Liver (tissue), 8 donors: ENCODE measurements at regions not wholly inside any gene's neighbourhood (a gene's known extent, or its start where the extent isn't known, plus 50 kb on each side); places are given as distances from the start of the nearest gene placed in this dataset.
A peak's percentile ranks its signal among the peaks of the same experiment; 100 is the strongest.

Experiments
- DNase-seq: peaks from one replicate; pipeline ENCODE4 v3.0.0-alpha.2; 2017; ENCODE audit warnings: low spot score
- H3K27ac ChIP-seq, 2 donors: one replicate each; pipeline ENCODE4 v1.7.0; 2013; ENCODE audit warnings: inconsistent platforms in 2 of 2, low read length in 2 of 2, control low read depth in 1 of 2, low read depth in 1 of 2, mild to moderate bottlenecking in 1 of 2
- H3K27me3 ChIP-seq, 4 donors: one replicate each; pipeline versions ENCODE4 v1.6.1 to v1.7.0; 2013; ENCODE audit warnings: low read length in 3 of 4, inconsistent platforms in 1 of 4, mild to moderate bottlenecking in 1 of 4, moderate library complexity in 1 of 4; ENCODE audit not compliant: control insufficient read depth in 4 of 4, insufficient read depth in 4 of 4
- H3K36me3 ChIP-seq, 4 donors: one replicate each; pipeline versions ENCODE4 v1.6.1 to v1.7.0; 2013; ENCODE audit warnings: low read length in 3 of 4, mild to moderate bottlenecking in 3 of 4, low read depth in 1 of 4, moderate library complexity in 1 of 4; ENCODE audit not compliant: control insufficient read depth in 4 of 4, insufficient read depth in 3 of 4
- H3K4me1 ChIP-seq, 4 donors: one replicate each; pipeline versions ENCODE4 v1.6.1 to v1.7.0; 2013; ENCODE audit warnings: low read length in 3 of 4, mild to moderate bottlenecking in 3 of 4, moderate library complexity in 1 of 4; ENCODE audit not compliant: control insufficient read depth in 4 of 4, insufficient read depth in 4 of 4
- H3K4me3 ChIP-seq, 3 donors: one replicate each; pipeline versions ENCODE4 v1.6.1 to v1.7.0; 2013; ENCODE audit warnings: low read length in 3 of 3, control low read depth in 1 of 3, low read depth in 1 of 3, mild to moderate bottlenecking in 1 of 3
- H3K9ac ChIP-seq, 2 donors: one replicate each; pipeline ENCODE4 v1.7.0; 2013; ENCODE audit warnings: low read length in 2 of 2, mild to moderate bottlenecking in 2 of 2, moderate library complexity in 2 of 2, control low read depth in 1 of 2, low read depth in 1 of 2
- H3K9me3 ChIP-seq, 4 donors: one replicate each; pipeline versions ENCODE4 v1.6.1 to v1.7.0; 2013; ENCODE audit warnings: low read length in 3 of 4; ENCODE audit not compliant: control insufficient read depth in 4 of 4
- EGR1 ChIP-seq, 2 donors: IDR thresholded peaks; 2 replicates each; pipeline ENCODE4 v1.6.1; 2016 to 2018; ENCODE audit warnings: antibody characterized with exemption in 2 of 2, low read depth in 2 of 2
- FOXA2 ChIP-seq: IDR thresholded peaks from 2 replicates; pipeline ENCODE4 v1.6.1; 2016; ENCODE audit warnings: antibody characterized with exemption
- GABPA ChIP-seq, 2 donors: IDR thresholded peaks in 1 of 2; conservative IDR thresholded peaks in 1 of 2; 2 replicates each; pipeline ENCODE4 v1.6.1; 2016; ENCODE audit warnings: antibody characterized with exemption in 2 of 2, mild to moderate bottlenecking in 1 of 2, moderate library complexity in 1 of 2
- HNF4A ChIP-seq, 2 donors: conservative IDR thresholded peaks; 2 replicates each; pipeline ENCODE4 v1.6.1; 2016; ENCODE audit warnings: antibody characterized with exemption in 2 of 2, mild to moderate bottlenecking in 2 of 2
- HNF4G ChIP-seq: IDR thresholded peaks from 2 replicates; pipeline ENCODE4 v1.6.1; 2016; ENCODE audit warnings: antibody characterized with exemption
- JUND ChIP-seq, 2 donors: IDR thresholded peaks; 2 replicates each; pipeline ENCODE4 v1.6.1; 2016; ENCODE audit warnings: antibody characterized with exemption in 2 of 2
- RAD21 ChIP-seq, 2 donors: IDR thresholded peaks; 2 replicates each; pipeline ENCODE4 v1.6.1; 2016; ENCODE audit warnings: antibody characterized with exemption in 2 of 2, mild to moderate bottlenecking in 2 of 2
- RXRA ChIP-seq, 2 donors: IDR thresholded peaks; 2 replicates each; pipeline ENCODE4 v1.6.1; 2017 to 2018; ENCODE audit warnings: antibody characterized with exemption in 2 of 2, mild to moderate bottlenecking in 1 of 2
- SP1 ChIP-seq: IDR thresholded peaks from 2 replicates; pipeline ENCODE4 v1.6.1; 2018; ENCODE audit warnings: antibody characterized with exemption, mild to moderate bottlenecking
- TAF1 ChIP-seq: conservative IDR thresholded peaks from 2 replicates; pipeline ENCODE4 v1.6.1; 2016; ENCODE audit warnings: antibody characterized with exemption, mild to moderate bottlenecking
- YY1 ChIP-seq: IDR thresholded peaks from 2 replicates; pipeline ENCODE4 v1.6.1; 2016; ENCODE audit warnings: antibody characterized with exemption, mild to moderate bottlenecking
- WGBS: extraction: QIAGEN DNeasy Blood & Tissue Kit; methylation state at CpG from one replicate; pipeline ENCODE4 v1.1.7; 2013; 5-methylcytosine and 5-hydroxymethylcytosine counted together
- TF ChIP-seq, protein P1 (sequence below): IDR thresholded peaks from 2 replicates; pipeline ENCODE4 v1.6.1; 2016; ENCODE audit warnings: antibody characterized with exemption, mild to moderate bottlenecking
- TF ChIP-seq, protein P2 (sequence below): IDR thresholded peaks from 2 replicates; pipeline ENCODE4 v1.6.1; 2016; ENCODE audit warnings: antibody characterized with exemption
- TF ChIP-seq, protein P3 (sequence below): fragments of 150-350 bp; IDR thresholded peaks from 2 replicates; pipeline ENCODE4 v1.5.1; 2017; ENCODE audit warnings: improper control_type of control experiment, low read depth, low read length; ENCODE audit not compliant: missing input control
- TF ChIP-seq, protein P4 (sequence below): IDR thresholded peaks from 2 replicates; pipeline ENCODE4 v1.6.1; 2016; ENCODE audit warnings: antibody characterized with exemption
- TF ChIP-seq, protein P5 (sequence below): IDR thresholded peaks from 2 replicates; pipeline ENCODE4 v1.6.1; 2016; ENCODE audit warnings: antibody characterized with exemption
- donor health status: healthy.
- donor health status: healthy.
- donor health status: healthy.
- donor health status: healthy.
- donor health status: healthy.

DNA sequence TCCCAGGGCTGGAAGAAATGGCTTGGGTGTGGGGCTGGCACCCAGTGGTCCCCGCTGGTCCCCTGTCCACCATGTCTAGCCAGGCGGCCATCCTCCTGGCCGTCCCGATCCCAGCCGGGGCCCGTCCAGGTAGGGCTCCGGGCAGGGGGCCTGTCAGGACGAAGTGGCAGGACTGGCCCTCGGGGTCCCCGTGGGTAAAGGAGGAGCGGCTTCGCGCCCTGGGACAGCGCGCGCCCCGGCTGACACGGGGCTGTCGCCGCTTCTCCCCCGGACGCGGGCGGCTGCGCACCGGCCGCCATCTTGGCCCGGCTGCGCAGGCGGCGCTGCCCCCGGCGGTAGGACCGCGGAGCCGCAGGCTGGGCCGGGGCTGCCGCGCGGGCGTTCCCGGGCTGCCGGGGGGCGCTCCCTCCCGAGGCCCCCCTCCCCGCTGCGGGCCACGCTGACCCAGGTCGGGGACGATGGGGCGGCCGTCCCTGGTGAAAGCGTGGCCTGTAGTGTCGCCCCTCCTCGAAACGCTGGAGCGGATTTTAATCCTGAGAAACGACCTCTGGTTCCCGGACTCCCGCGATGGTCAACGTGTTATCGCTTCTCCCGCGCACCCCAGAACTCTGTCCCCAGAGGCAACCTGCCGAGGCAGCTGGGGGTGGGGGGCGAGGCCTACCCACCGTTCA lies 60.4 kb upstream of the BCOR start (continued):
- peak in 1 of 2 donors; percentile 8 for TF ChIP-seq RAD21 (IDR thresholded peaks at IDR 0.05)
- TF ChIP-seq EGR1 (IDR thresholded peaks at IDR 0.05; ENCODE audit: low read depth in 2 of 2) = no peak
- no peak for TF ChIP-seq HNF4A (conservative IDR thresholded peaks at IDR 0.05)
- TF ChIP-seq, protein P1, sequence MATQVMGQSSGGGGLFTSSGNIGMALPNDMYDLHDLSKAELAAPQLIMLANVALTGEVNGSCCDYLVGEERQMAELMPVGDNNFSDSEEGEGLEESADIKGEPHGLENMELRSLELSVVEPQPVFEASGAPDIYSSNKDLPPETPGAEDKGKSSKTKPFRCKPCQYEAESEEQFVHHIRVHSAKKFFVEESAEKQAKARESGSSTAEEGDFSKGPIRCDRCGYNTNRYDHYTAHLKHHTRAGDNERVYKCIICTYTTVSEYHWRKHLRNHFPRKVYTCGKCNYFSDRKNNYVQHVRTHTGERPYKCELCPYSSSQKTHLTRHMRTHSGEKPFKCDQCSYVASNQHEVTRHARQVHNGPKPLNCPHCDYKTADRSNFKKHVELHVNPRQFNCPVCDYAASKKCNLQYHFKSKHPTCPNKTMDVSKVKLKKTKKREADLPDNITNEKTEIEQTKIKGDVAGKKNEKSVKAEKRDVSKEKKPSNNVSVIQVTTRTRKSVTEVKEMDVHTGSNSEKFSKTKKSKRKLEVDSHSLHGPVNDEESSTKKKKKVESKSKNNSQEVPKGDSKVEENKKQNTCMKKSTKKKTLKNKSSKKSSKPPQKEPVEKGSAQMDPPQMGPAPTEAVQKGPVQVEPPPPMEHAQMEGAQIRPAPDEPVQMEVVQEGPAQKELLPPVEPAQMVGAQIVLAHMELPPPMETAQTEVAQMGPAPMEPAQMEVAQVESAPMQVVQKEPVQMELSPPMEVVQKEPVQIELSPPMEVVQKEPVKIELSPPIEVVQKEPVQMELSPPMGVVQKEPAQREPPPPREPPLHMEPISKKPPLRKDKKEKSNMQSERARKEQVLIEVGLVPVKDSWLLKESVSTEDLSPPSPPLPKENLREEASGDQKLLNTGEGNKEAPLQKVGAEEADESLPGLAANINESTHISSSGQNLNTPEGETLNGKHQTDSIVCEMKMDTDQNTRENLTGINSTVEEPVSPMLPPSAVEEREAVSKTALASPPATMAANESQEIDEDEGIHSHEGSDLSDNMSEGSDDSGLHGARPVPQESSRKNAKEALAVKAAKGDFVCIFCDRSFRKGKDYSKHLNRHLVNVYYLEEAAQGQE = no peak
- no peak for TF ChIP-seq TAF1
- no peak for TF ChIP-seq GABPA (IDR thresholded peaks at IDR 0.05 in 1 of 2, conservative IDR thresholded peaks at IDR 0.05 in 1 of 2)

DNA sequence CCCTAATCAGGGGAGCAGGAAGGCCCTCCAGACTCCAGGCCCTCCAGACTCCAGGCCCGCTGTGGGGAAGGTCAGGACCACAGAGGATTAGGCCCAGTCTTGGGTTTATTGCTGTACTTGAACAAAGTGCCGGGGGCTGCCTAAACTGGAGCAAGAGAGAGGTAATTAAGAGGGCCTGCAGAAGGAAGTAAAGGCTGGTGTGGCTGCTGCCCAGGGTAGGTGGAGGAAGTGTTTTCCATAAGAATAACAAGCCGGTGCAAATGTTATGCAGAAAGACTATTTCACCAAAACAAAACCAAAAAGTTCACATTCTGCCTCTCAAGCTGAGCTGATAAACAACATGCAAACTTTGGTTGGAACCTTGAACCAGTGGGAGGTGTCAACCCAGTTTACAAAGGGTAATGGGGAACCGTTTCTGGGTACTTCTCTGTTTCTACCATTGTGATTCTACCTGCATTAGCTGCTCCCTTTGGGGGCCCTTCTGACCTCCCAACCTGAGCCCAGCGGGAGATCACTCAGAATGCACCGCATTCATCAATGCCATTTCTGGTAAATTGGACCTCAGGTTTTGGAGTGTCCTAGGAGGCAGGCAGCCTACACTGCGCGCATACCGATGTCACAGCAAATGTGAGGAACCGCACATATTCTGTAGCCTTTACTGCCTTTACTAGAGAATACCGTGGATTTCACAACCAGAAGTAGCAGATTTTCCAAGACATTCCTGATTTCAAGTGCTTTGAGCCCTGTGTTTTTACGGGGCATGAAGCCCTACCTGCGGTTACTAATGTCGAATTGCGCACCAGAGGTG lies 59.7 kb upstream of the BCOR start:
- no peaks in the 10 kb centered on the region for H3K9me3 ChIP-seq
- no peaks in the 10 kb centered on the region for H3K36me3 ChIP-seq
- WGBS = 76% methylated on average over 15 of the region's 15 CpGs

More for the DNA sequence above, 59.7 kb upstream of the BCOR start:
- no peak overlapping the region for H3K9ac ChIP-seq
- no peak for DNase-seq
- peak overlapping the region; percentile 2 to 76 for H3K27ac ChIP-seq
- TF ChIP-seq HNF4G (no peak), EGR1 (IDR thresholded peaks at IDR 0.05; ENCODE audit: low read depth in 2 of 2) (no peak), SP1 (no peak), TAF1 (no peak), RXRA (IDR thresholded peaks at IDR 0.05) (peak in 1 of 2 donors; percentile 52), FOXA2 (no peak), RAD21 (IDR thresholded peaks at IDR 0.05) (no peak), YY1 (no peak), JUND (IDR thresholded peaks at IDR 0.05) (no peak), HNF4A (conservative IDR thresholded peaks at IDR 0.05) (peak in 1 of 2 donors; percentile 30)
- TF ChIP-seq, protein P2, sequence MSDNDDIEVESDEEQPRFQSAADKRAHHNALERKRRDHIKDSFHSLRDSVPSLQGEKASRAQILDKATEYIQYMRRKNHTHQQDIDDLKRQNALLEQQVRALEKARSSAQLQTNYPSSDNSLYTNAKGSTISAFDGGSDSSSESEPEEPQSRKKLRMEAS = no peak
- TF ChIP-seq, protein P3, sequence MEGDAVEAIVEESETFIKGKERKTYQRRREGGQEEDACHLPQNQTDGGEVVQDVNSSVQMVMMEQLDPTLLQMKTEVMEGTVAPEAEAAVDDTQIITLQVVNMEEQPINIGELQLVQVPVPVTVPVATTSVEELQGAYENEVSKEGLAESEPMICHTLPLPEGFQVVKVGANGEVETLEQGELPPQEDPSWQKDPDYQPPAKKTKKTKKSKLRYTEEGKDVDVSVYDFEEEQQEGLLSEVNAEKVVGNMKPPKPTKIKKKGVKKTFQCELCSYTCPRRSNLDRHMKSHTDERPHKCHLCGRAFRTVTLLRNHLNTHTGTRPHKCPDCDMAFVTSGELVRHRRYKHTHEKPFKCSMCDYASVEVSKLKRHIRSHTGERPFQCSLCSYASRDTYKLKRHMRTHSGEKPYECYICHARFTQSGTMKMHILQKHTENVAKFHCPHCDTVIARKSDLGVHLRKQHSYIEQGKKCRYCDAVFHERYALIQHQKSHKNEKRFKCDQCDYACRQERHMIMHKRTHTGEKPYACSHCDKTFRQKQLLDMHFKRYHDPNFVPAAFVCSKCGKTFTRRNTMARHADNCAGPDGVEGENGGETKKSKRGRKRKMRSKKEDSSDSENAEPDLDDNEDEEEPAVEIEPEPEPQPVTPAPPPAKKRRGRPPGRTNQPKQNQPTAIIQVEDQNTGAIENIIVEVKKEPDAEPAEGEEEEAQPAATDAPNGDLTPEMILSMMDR = no peak
- TF ChIP-seq, protein P4, sequence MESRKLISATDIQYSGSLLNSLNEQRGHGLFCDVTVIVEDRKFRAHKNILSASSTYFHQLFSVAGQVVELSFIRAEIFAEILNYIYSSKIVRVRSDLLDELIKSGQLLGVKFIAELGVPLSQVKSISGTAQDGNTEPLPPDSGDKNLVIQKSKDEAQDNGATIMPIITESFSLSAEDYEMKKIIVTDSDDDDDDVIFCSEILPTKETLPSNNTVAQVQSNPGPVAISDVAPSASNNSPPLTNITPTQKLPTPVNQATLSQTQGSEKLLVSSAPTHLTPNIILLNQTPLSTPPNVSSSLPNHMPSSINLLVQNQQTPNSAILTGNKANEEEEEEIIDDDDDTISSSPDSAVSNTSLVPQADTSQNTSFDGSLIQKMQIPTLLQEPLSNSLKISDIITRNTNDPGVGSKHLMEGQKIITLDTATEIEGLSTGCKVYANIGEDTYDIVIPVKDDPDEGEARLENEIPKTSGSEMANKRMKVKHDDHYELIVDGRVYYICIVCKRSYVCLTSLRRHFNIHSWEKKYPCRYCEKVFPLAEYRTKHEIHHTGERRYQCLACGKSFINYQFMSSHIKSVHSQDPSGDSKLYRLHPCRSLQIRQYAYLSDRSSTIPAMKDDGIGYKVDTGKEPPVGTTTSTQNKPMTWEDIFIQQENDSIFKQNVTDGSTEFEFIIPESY = no peak
- TF ChIP-seq, protein P5, sequence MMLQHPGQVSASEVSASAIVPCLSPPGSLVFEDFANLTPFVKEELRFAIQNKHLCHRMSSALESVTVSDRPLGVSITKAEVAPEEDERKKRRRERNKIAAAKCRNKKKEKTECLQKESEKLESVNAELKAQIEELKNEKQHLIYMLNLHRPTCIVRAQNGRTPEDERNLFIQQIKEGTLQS = no peak
- H3K27me3 ChIP-seq = no peaks in the 10 kb centered on the region
- peak overlapping the region in 2 of 3 donors; percentile 54 to 67 for H3K4me3 ChIP-seq
- H3K4me1 ChIP-seq = peaks cover 5 to 47% (median 20%) of the 10 kb centered on the region in 4 donors
